ENCODE measurements at regions not wholly inside any gene's neighbourhood (a gene's known extent, or its start where the extent isn't known, plus 50 kb on each side); places are given as distances from the start of the nearest gene placed in this dataset.

- no peak overlapping the region for H4K5ac ChIP-seq (ENCODE audit: low read depth, low read length)
- in situ Hi-C loops (cut with MboI; ENCODE audit: low sequenced_read_pairs), result no loop called here
- H4K8ac ChIP-seq (ENCODE audit: low read depth in 2 of 2, low read length in 2 of 2), result no peak overlapping the region
- TF ChIP-seq, protein P1, sequence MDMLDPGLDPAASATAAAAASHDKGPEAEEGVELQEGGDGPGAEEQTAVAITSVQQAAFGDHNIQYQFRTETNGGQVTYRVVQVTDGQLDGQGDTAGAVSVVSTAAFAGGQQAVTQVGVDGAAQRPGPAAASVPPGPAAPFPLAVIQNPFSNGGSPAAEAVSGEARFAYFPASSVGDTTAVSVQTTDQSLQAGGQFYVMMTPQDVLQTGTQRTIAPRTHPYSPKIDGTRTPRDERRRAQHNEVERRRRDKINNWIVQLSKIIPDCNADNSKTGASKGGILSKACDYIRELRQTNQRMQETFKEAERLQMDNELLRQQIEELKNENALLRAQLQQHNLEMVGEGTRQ (IDR thresholded peaks at IDR 0.05; ENCODE audit: low read depth, low read length), result no peak
- TF ChIP-seq RAD21 (IDR thresholded peaks at IDR 0.05; ENCODE audit: low read length) (no peak), MXI1 (IDR thresholded peaks at IDR 0.05; ENCODE audit: borderline replicate concordance, low read depth, low read length) (no peak), SMC3 (IDR thresholded peaks at IDR 0.05; ENCODE audit: low read depth, low read length) (no peak), MAFK (IDR thresholded peaks at IDR 0.05; ENCODE audit: low read depth, low read length) (no peak), RCOR1 (IDR thresholded peaks at IDR 0.05; ENCODE audit: insufficient replicate concordance, low read length) (no peak), CHD1 (IDR thresholded peaks at IDR 0.05; ENCODE audit: low read depth, low read length) (no peak), FOS (IDR thresholded peaks at IDR 0.05; ENCODE audit: low read depth, low read length) (no peak), CEBPB (IDR thresholded peaks at IDR 0.05; ENCODE audit: low read depth, low read length) (no peak), POLR2A (IDR thresholded peaks at IDR 0.05; ENCODE audit: low read depth, low read length) (no peak), MAZ (IDR thresholded peaks at IDR 0.05; ENCODE audit: borderline replicate concordance, low read depth, low read length) (no peak), NFE2L2 (IDR thresholded peaks at IDR 0.05; ENCODE audit: low read depth, low read length) (no peak), BHLHE40 (IDR thresholded peaks at IDR 0.05; ENCODE audit: low read depth, low read length) (no peak), RFX5 (IDR thresholded peaks at IDR 0.05; ENCODE audit: low read depth, low read length) (no peak)
- TF ChIP-seq, protein P2, sequence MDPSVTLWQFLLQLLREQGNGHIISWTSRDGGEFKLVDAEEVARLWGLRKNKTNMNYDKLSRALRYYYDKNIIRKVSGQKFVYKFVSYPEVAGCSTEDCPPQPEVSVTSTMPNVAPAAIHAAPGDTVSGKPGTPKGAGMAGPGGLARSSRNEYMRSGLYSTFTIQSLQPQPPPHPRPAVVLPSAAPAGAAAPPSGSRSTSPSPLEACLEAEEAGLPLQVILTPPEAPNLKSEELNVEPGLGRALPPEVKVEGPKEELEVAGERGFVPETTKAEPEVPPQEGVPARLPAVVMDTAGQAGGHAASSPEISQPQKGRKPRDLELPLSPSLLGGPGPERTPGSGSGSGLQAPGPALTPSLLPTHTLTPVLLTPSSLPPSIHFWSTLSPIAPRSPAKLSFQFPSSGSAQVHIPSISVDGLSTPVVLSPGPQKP (IDR thresholded peaks at IDR 0.05; ENCODE audit: borderline replicate concordance, low read depth, low read length), result no peak
- TF ChIP-seq, protein P3, sequence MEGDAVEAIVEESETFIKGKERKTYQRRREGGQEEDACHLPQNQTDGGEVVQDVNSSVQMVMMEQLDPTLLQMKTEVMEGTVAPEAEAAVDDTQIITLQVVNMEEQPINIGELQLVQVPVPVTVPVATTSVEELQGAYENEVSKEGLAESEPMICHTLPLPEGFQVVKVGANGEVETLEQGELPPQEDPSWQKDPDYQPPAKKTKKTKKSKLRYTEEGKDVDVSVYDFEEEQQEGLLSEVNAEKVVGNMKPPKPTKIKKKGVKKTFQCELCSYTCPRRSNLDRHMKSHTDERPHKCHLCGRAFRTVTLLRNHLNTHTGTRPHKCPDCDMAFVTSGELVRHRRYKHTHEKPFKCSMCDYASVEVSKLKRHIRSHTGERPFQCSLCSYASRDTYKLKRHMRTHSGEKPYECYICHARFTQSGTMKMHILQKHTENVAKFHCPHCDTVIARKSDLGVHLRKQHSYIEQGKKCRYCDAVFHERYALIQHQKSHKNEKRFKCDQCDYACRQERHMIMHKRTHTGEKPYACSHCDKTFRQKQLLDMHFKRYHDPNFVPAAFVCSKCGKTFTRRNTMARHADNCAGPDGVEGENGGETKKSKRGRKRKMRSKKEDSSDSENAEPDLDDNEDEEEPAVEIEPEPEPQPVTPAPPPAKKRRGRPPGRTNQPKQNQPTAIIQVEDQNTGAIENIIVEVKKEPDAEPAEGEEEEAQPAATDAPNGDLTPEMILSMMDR (conservative IDR thresholded peaks at IDR 0.05; ENCODE audit: low read depth, low read length), result no peak
- peaks cover 4% of the 10 kb centered on the region; the same call in 1 of the 2 replicates for H3K9me3 ChIP-seq (ENCODE audit: control insufficient read depth, insufficient read depth, low read length)
- H3K4ac ChIP-seq (ENCODE audit: low read depth, low read length), result no peak overlapping the region
- no peaks in the 10 kb centered on the region for H3K9me1 ChIP-seq (ENCODE audit: insufficient read depth, low read length)
- H2AK5ac ChIP-seq (ENCODE audit: low read depth, low read length), result no peak overlapping the region
- no peaks in the 10 kb centered on the region for H3K79me1 ChIP-seq (ENCODE audit: low read depth in 1 of 2, low read length in 2 of 2)
- no peak overlapping the region for H3K4me3 ChIP-seq (ENCODE audit: insufficient read depth, low read depth, low read length)
- H2AK9ac ChIP-seq (replicated peaks; ENCODE audit: low read depth, low read length, poor library complexity), result no peak overlapping the region
- no peak overlapping the region for H3K18ac ChIP-seq (ENCODE audit: low read depth, low read length)
- no TSS peak for BruUV-seq (replicated peaks)
- POLR2A ChIA-PET (ENCODE audit: unreplicated experiment), result no interaction called here
- no peaks in the 10 kb centered on the region for H4K20me1 ChIP-seq (ENCODE audit: insufficient read depth, low read length)
- H3K4me1 ChIP-seq (ENCODE audit: control insufficient read depth, insufficient read depth, low read length), result no peaks in the 10 kb centered on the region
- no CpG with 5 or more reads among the region's 5 CpGs for WGBS, 2 experiments (ENCODE audit: extremely low coverage in 2 of 2, insufficient read length in 1 of 2)
- ATAC-seq (ENCODE audit: low read depth), result no peak
- H2BK20ac ChIP-seq (ENCODE audit: low read depth, low read length), result no peak overlapping the region
- H3K56ac ChIP-seq (ENCODE audit: extremely low read depth, insufficient read depth, low read length), result no peak overlapping the region
- H3K27ac ChIP-seq (ENCODE audit: insufficient read depth, low read length), result no peak overlapping the region
- H3K23ac ChIP-seq (ENCODE audit: low read depth, low read length), result no peak overlapping the region
- H2BK120ac ChIP-seq (ENCODE audit: low read depth, low read length), result no peak overlapping the region
- H2BK5ac ChIP-seq (ENCODE audit: low read depth, low read length, poor library complexity, severe bottlenecking), result no peak overlapping the region
- no peak overlapping the region for H3K4me2 ChIP-seq (ENCODE audit: low read depth, low read length)
- no peak overlapping the region for H3K9ac ChIP-seq (ENCODE audit: low read depth, low read length)
- intact Hi-C loops (cut with micrococcal nuclease), result no loop called here
- no peak for DNase-seq
- dilution Hi-C loops (cut with HindIII; ENCODE audit: low sequenced_read_pairs, unreplicated experiment), result no loop called here
- no peak overlapping the region for H4K91ac ChIP-seq (ENCODE audit: insufficient read depth, low read depth, low read length)
- H2BK15ac ChIP-seq (ENCODE audit: low read depth, low read length), result no peak overlapping the region
- CTCF ChIA-PET, result no interaction called here
- no peaks in the 10 kb centered on the region for H3K36me3 ChIP-seq (ENCODE audit: control insufficient read depth, insufficient read depth, low read length)
- no peak overlapping the region for H3K14ac ChIP-seq (replicated peaks; ENCODE audit: low read depth, low read length)
- H3K27me3 ChIP-seq (ENCODE audit: control insufficient read depth, insufficient read depth, low read length), result no peaks in the 10 kb centered on the region
- H2AFZ ChIP-seq (replicated peaks; ENCODE audit: low read length, poor library complexity), result no peak overlapping the region
Observed at GRCh38 chr3:8170971-8171508, 330.6 kb upstream of the LMCD1 start.

All from IMR-90 (cell line).